H1 (cell line): ENCODE measurements at regions not wholly inside any gene's neighbourhood (a gene's known extent, or its start where the extent isn't known, plus 50 kb on each side); places are given as distances from the start of the nearest gene placed in this dataset.

Experiments used
- CTCF ChIA-PET: fragments of 300-600 bp; sonication (Branson Sonifier 250); formaldehyde crosslinking; loops from one replicate; lab custom pipeline; 2021; ENCODE audit not compliant: partially characterized antibody; lab: Charles Lee
- POLR2A ChIA-PET: fragments of 300-600 bp; sonication (Branson Sonifier 250); formaldehyde crosslinking; loops from one replicate; lab custom pipeline; 2021; ENCODE audit warnings: inconsistent platforms; ENCODE audit not compliant: partially characterized antibody; lab: Charles Lee
- DNase-seq, 2 experiments: peaks; one replicate each; pipeline versions ENCODE4 v3.0.0 to v3.0.0-alpha.2; 2010 to 2022; ENCODE audit warnings: low spot score in 2 of 2, low read depth in 1 of 2, mixed read lengths in 1 of 2
- FAIRE-seq: peaks from 2 replicates; lab custom pipeline; 2011; peaks lifted over from hg19 to GRCh38; lab: Jason Lieb, UNC
- H2AFZ ChIP-seq: 2 replicates; pipeline ENCODE4 v1.8.1; 2012; ENCODE audit warnings: low read length, inconsistent platforms
- H2AK5ac ChIP-seq: 2 replicates; pipeline ENCODE4 v1.6.1; 2013; ENCODE audit warnings: low read depth, low read length
- H2BK120ac ChIP-seq: replicated peaks from 2 replicates; pipeline ENCODE3; 2013; ENCODE audit warnings: low read depth, low read length, inconsistent platforms
- H2BK12ac ChIP-seq: 2 replicates; pipeline ENCODE4 v1.6.1; 2013; ENCODE audit warnings: low read depth, low read length
- H2BK15ac ChIP-seq: 2 replicates; pipeline ENCODE4 v1.6.1; 2013; ENCODE audit warnings: low read length
- H2BK20ac ChIP-seq: 2 replicates; pipeline ENCODE4 v1.6.1; 2013; ENCODE audit warnings: low read length
- H2BK5ac ChIP-seq: 2 replicates; pipeline ENCODE4 v1.6.1; 2013; ENCODE audit warnings: low read depth, low read length
- H3K14ac ChIP-seq: 2 replicates; pipeline ENCODE4 v1.6.1; 2013; ENCODE audit warnings: inconsistent platforms; ENCODE audit not compliant: insufficient read length
- H3K18ac ChIP-seq: 2 replicates; pipeline ENCODE4 v1.6.1; 2013; ENCODE audit warnings: low read length; ENCODE audit errors: extremely low read depth
- H3K23ac ChIP-seq: 2 replicates; pipeline ENCODE4 v1.6.1; 2013; ENCODE audit warnings: inconsistent platforms; ENCODE audit not compliant: insufficient read length
- H3K23me2 ChIP-seq: 2 replicates; pipeline ENCODE4 v1.6.1; 2013; ENCODE audit warnings: low read depth, low read length
- H3K27ac ChIP-seq: 2 replicates; pipeline ENCODE4 v1.6.1; 2011; ENCODE audit warnings: low read depth, low read length, inconsistent platforms
- H3K27me3 ChIP-seq, 4 experiments: replicated peaks in 1 of 4; 1 replicate in 1 of 4; 2 replicates in 3 of 4; pipeline versions ENCODE4 v1.6.1 to v1.8.1; 2011 to 2013; ENCODE audit warnings: low read length in 3 of 4, mild to moderate bottlenecking in 3 of 4, inconsistent platforms in 2 of 4, mixed read lengths in 2 of 4, moderate library complexity in 1 of 4; ENCODE audit not compliant: control insufficient read depth in 3 of 4, insufficient read depth in 3 of 4; ENCODE audit errors: extremely low read depth in 1 of 4
- H3K36me3 ChIP-seq, 4 experiments: 2 replicates each; pipeline versions ENCODE4 v1.6.1 to v1.8.1; 2011 to 2013; ENCODE audit warnings: mild to moderate bottlenecking in 4 of 4, low read length in 3 of 4, moderate library complexity in 2 of 4, control low read depth in 1 of 4, inconsistent platforms in 1 of 4; ENCODE audit not compliant: insufficient read depth in 4 of 4, control insufficient read depth in 2 of 4
- H3K4ac ChIP-seq: replicated peaks from 2 replicates; pipeline ENCODE3; 2013; ENCODE audit warnings: low read length, low read depth, mixed read lengths, inconsistent platforms; ENCODE audit not compliant: insufficient read length
- H3K4me1 ChIP-seq, 4 experiments: replicated peaks in 1 of 4; 1 replicate in 1 of 4; 2 replicates in 3 of 4; pipeline versions ENCODE4 v1.6.1 to v1.8.1; 2011 to 2013; ENCODE audit warnings: low read length in 3 of 4, inconsistent platforms in 2 of 4, mixed read lengths in 1 of 4; ENCODE audit not compliant: insufficient read depth in 4 of 4, control insufficient read depth in 3 of 4
- H3K4me2 ChIP-seq, 2 experiments: 2 replicates each; pipeline versions ENCODE4 v1.6.1 to v1.8.1; 2011 to 2013; ENCODE audit warnings: low read depth in 2 of 2, low read length in 2 of 2, control low read depth in 1 of 2, inconsistent platforms in 1 of 2, mild to moderate bottlenecking in 1 of 2; ENCODE audit not compliant: insufficient read depth in 1 of 2
- H3K4me3 ChIP-seq, 4 experiments: fragments of 200-600, 300-600 bp in 1 of 4; sonication (generic), shearing (Covaris generic), sonication (Bioruptor Twin) in 1 of 4; 2 replicates each; pipeline versions ENCODE4 v1.5.1 to v1.8.1; 2011 to 2016; ENCODE audit warnings: low read length in 4 of 4, low read depth in 3 of 4, control low read depth in 2 of 4, inconsistent platforms in 2 of 4, mild to moderate bottlenecking in 2 of 4, mixed read lengths in 1 of 4, moderate library complexity in 1 of 4; ENCODE audit not compliant: insufficient read depth in 2 of 4; ENCODE audit errors: extremely low read depth in 1 of 4
- H3K56ac ChIP-seq: replicated peaks from 2 replicates; pipeline ENCODE3; 2013; ENCODE audit warnings: low read depth, mild to moderate bottlenecking, mixed read lengths, low read length, inconsistent platforms; ENCODE audit not compliant: insufficient read length
- H3K79me1 ChIP-seq: 2 replicates; pipeline ENCODE4 v1.6.1; 2013; ENCODE audit warnings: low read depth, low read length, control low read depth
- H3K79me2 ChIP-seq, 2 experiments: 2 replicates each; pipeline versions ENCODE4 v1.6.1 to v1.8.1; 2012 to 2013; ENCODE audit warnings: low read length in 2 of 2, mild to moderate bottlenecking in 2 of 2, inconsistent platforms in 1 of 2; ENCODE audit not compliant: insufficient read depth in 2 of 2, control insufficient read depth in 1 of 2
- H3K9ac ChIP-seq, 4 experiments: replicated peaks in 1 of 4; 1 replicate in 1 of 4; 2 replicates in 3 of 4; pipeline versions ENCODE4 v1.6.1 to v1.8.1; 2011 to 2013; ENCODE audit warnings: low read depth in 3 of 4, low read length in 3 of 4, control low read depth in 2 of 4, mild to moderate bottlenecking in 2 of 4, moderate library complexity in 2 of 4, inconsistent platforms in 1 of 4; ENCODE audit errors: extremely low read depth in 1 of 4
- H3K9me3 ChIP-seq, 2 experiments: 2 replicates each; pipeline versions ENCODE4 v1.6.1 to v1.8.1; 2012 to 2013; ENCODE audit warnings: mild to moderate bottlenecking in 2 of 2, moderate library complexity in 2 of 2, control low read depth in 1 of 2, inconsistent platforms in 1 of 2, low read depth in 1 of 2, low read length in 1 of 2, mixed read lengths in 1 of 2; ENCODE audit not compliant: insufficient read depth in 2 of 2
- H4K20me1 ChIP-seq, 2 experiments: replicated peaks in 1 of 2; 2 replicates each; pipeline versions ENCODE3 to v1.8.1; 2011 to 2013; ENCODE audit warnings: inconsistent platforms in 2 of 2, low read length in 2 of 2, mild to moderate bottlenecking in 1 of 2; ENCODE audit not compliant: insufficient read depth in 2 of 2, control insufficient read depth in 1 of 2
- H4K5ac ChIP-seq: 2 replicates; pipeline ENCODE4 v1.6.1; 2013; ENCODE audit warnings: low read length, low read depth, mixed read lengths, inconsistent platforms; ENCODE audit not compliant: insufficient read length
- H4K8ac ChIP-seq: 2 replicates; pipeline ENCODE4 v1.8.0; 2013; ENCODE audit warnings: mild to moderate bottlenecking, moderate library complexity, low read length, inconsistent platforms; ENCODE audit not compliant: insufficient read depth; ENCODE audit errors: extremely low read depth
- H4K91ac ChIP-seq: replicated peaks from 2 replicates; pipeline ENCODE3; 2013; ENCODE audit warnings: low read length, mixed read lengths, inconsistent platforms; ENCODE audit not compliant: insufficient read length
- BCL11A ChIP-seq, 2 experiments: IDR thresholded peaks; one replicate each; pipeline ENCODE4 v1.6.1; 2011; ENCODE audit warnings: low read depth in 2 of 2, low read length in 2 of 2, mild to moderate bottlenecking in 2 of 2
- EP300 ChIP-seq, 2 experiments: IDR thresholded peaks; 1 replicate in 1 of 2; 2 replicates in 1 of 2; pipeline ENCODE4 v1.6.1; 2011 to 2012; ENCODE audit warnings: low read depth in 2 of 2, low read length in 2 of 2, mild to moderate bottlenecking in 2 of 2, borderline replicate concordance in 1 of 2, inconsistent platforms in 1 of 2, moderate library complexity in 1 of 2
- KDM5A ChIP-seq: fragments of 200-600 bp; IDR thresholded peaks from 2 replicates; pipeline ENCODE4 v1.7.1; 2012; ENCODE audit warnings: mild to moderate bottlenecking, low read length, inconsistent platforms, mixed read lengths
- MAX ChIP-seq: IDR thresholded peaks from 2 replicates; pipeline ENCODE4 v1.6.1; 2012; ENCODE audit warnings: inconsistent platforms
- SRF ChIP-seq: IDR thresholded peaks from 2 replicates; pipeline ENCODE4 v1.6.1; 2011; ENCODE audit warnings: mild to moderate bottlenecking, low read depth, low read length, moderate library complexity
- TCF12 ChIP-seq: IDR thresholded peaks from 2 replicates; pipeline ENCODE4 v1.6.1; 2011; ENCODE audit warnings: low read depth, mild to moderate bottlenecking, low read length
- YY1 ChIP-seq: IDR thresholded peaks from 2 replicates; pipeline ENCODE4 v1.6.1; 2011; ENCODE audit warnings: low read depth, mild to moderate bottlenecking, low read length
- WGBS, 2 experiments: shearing (Covaris generic) in 1 of 2; methylation state at CpG; one replicate each; pipeline versions ENCODE4 v1.1.6 to v1.1.7; 2013 to 2015; ENCODE audit warnings: low lambda C conversion rate in 2 of 2, mixed read lengths in 2 of 2, inconsistent platforms in 1 of 2, low coverage in 1 of 2, missing lambda C conversion rate in 1 of 2; ENCODE audit not compliant: insufficient replicate concordance in 2 of 2, insufficient coverage in 1 of 2, insufficient read length in 1 of 2; ENCODE audit errors: extremely low coverage in 1 of 2, missing lambda C conversion rate in 1 of 2; 5-methylcytosine and 5-hydroxymethylcytosine counted together

- Histone ChIP-seq H3K36me3 (no peaks in the 10 kb centered on the region), H4K8ac (no peak overlapping the region), H4K5ac (no peak overlapping the region), H3K4me3 (no peak overlapping the region), H2BK20ac (no peak overlapping the region), H3K4me2 (no peak overlapping the region), H2BK120ac (no peak overlapping the region), H3K9ac (no peak overlapping the region), H2AK5ac (no peak overlapping the region), H2BK12ac (no peak overlapping the region), H3K4ac (no peak overlapping the region), H2BK5ac (no peak overlapping the region), H3K79me2 (no peaks in the 10 kb centered on the region), H3K56ac (no peak overlapping the region), H3K14ac (no peak overlapping the region), H2BK15ac (no peak overlapping the region), H3K9me3 (no peaks in the 10 kb centered on the region), H3K23me2 (no peaks in the 10 kb centered on the region), H3K23ac (no peak overlapping the region), H2AFZ (no peak overlapping the region), H3K79me1 (no peaks in the 10 kb centered on the region), H3K27ac (no peak overlapping the region), H3K27me3 (peaks cover 9 to 21% (median 21%) of the 10 kb centered on the region in 4 experiments; a peak in 5 of 7 replicates), H4K20me1 (no peaks in the 10 kb centered on the region), H3K18ac (no peak overlapping the region), H4K91ac (no peak overlapping the region), H3K4me1 (no peaks in the 10 kb centered on the region; a peak in 1 of 7 replicates)
- DNase-seq (no peak), FAIRE-seq (no peak)
- ChIA-PET POLR2A (no interaction called here), CTCF (interaction anchor here (1.2 kb wide), 1 partner anchor 433 kb away, joined by 3 read pairs; no protein-coding TSS in a partner anchor)
- 62% methylated on average over 4 of the region's 11 CpGs; no CpG with 5 or more reads in 1 of the 2 experiments for WGBS, 2 experiments
- TF ChIP-seq SRF: no peak
- no peak for TF ChIP-seq EP300 (IDR thresholded peaks at IDR 0.05; ENCODE audit: borderline replicate concordance in 1 of 2, low read depth in 2 of 2, low read length in 2 of 2)
- TF ChIP-seq TCF12: no peak
- TF ChIP-seq KDM5A: no peak
- TF ChIP-seq YY1: no peak
- TF ChIP-seq MAX: no peak
- TF ChIP-seq BCL11A (IDR thresholded peaks at IDR 0.05; ENCODE audit: low read depth in 2 of 2, low read length in 2 of 2): no peak
Observed at GRCh38 chrX:69255441-69256290, 90.4 kb upstream of the PJA1 start.
